Esophagus muscularis mucosa (tissue), 4 donors: ENCODE measurements at regions not wholly inside any gene's neighbourhood (a gene's known extent, or its start where the extent isn't known, plus 50 kb on each side); places are given as distances from the start of the nearest gene placed in this dataset.

Source experiments
- DNase-seq: peaks from one replicate; pipeline ENCODE4 v3.0.0-alpha.2; 2017; ENCODE audit errors: extremely low spot score
- H3K27ac ChIP-seq, 4 donors: fragments of 200-600 bp; sonication (generic); replicated peaks in 1 of 4; 1 replicate in 3 of 4; 2 replicates in 1 of 4; pipeline ENCODE4 v1.5.1; 2016 to 2019; ENCODE audit warnings: mild to moderate bottlenecking in 1 of 4
- H3K27me3 ChIP-seq, 4 donors: fragments of 200-600 bp; sonication (generic); one replicate each; pipeline versions ENCODE4 v1.5.1 to v1.6.0; 2016 to 2019
- H3K36me3 ChIP-seq, 4 donors: fragments of 200-600 bp; sonication (generic); one replicate each; pipeline ENCODE4 v1.5.1; 2016 to 2019
- H3K4me1 ChIP-seq, 4 donors: fragments of 200-600 bp; sonication (generic); one replicate each; pipeline ENCODE4 v1.5.1; 2016 to 2019
- H3K4me3 ChIP-seq, 4 donors: fragments of 200-600 bp; sonication (generic); 1 replicate in 2 of 4; 2 replicates in 2 of 4; pipeline ENCODE4 v1.5.1; 2016 to 2019; ENCODE audit warnings: mild to moderate bottlenecking in 4 of 4, moderate library complexity in 1 of 4
- H3K9me3 ChIP-seq, 4 donors: fragments of 200-600 bp; sonication (generic); 1 replicate in 3 of 4; 2 replicates in 1 of 4; pipeline ENCODE4 v1.5.1; 2016 to 2019
- CTCF ChIP-seq, 3 experiments: fragments of 200-600 bp in 2 of 3; fragments of 450-650 bp in 1 of 3; sonication (generic) in 2 of 3; IDR thresholded peaks; one replicate each; pipeline ENCODE4 v1.5.1; 2017 to 2019; ENCODE audit warnings: antibody characterized with exemption in 3 of 3, mild to moderate bottlenecking in 2 of 3, moderate library complexity in 1 of 3
- EP300 ChIP-seq: sonication (generic); formaldehyde crosslinking; IDR thresholded peaks from one replicate; pipeline ENCODE4 v1.6.1; 2017; ENCODE audit warnings: antibody characterized with exemption
- POLR2A ChIP-seq: fragments of 450-650 bp; IDR thresholded peaks from one replicate; pipeline ENCODE4 v1.6.1; 2017; ENCODE audit warnings: antibody characterized with exemption, moderate library complexity, mild to moderate bottlenecking, low read depth
- POLR2AphosphoS5 ChIP-seq, 2 donors: sonication (generic); formaldehyde crosslinking; IDR thresholded peaks; one replicate each; pipeline ENCODE4 v1.6.1; 2017; ENCODE audit warnings: antibody characterized with exemption in 2 of 2
- WGBS: methylation state at CpG from one replicate; pipeline ENCODE4 v1.1.5; 2018; 5-methylcytosine and 5-hydroxymethylcytosine counted together
- intact Hi-C: fragments of 100-400 bp; cut with DNase I; formaldehyde crosslinking; loops from one replicate; pipeline ENCODE4 v1.15.1; 2023

DNA sequence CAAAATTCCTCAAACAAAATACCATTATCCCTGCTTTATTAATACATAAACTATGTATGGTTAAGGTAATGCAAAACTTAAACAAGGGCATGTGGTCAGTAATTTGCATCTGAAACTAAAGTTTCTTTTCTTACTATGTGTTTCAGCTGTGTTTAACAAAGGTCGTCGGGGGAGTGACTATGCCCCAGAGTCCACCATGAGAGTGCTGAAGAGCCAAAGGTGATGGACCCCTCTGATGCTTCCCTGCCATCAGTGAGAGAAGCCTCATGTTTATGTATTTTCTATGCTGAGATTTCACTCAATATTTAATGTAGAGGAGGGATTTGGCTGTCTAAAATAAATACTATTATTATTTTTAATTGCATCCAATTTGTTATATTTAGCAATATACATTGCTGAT is 707.2 kb upstream of the REG3G start:
- Histone ChIP-seq H3K4me3 (no peak overlapping the region), H3K27me3 (no peaks in the 10 kb centered on the region), H3K27ac (no peak overlapping the region), H3K4me1 (no peaks in the 10 kb centered on the region), H3K36me3 (no peaks in the 10 kb centered on the region), H3K9me3 (no peaks in the 10 kb centered on the region)
- no peak for DNase-seq
- intact Hi-C loops = no loop called here
- TF ChIP-seq CTCF (IDR thresholded peaks at IDR 0.05) (no peak), EP300 (no peak), POLR2AphosphoS5 (IDR thresholded peaks at IDR 0.05) (no peak), POLR2A (no peak)
- 73% methylated on average over 2 of the region's 2 CpGs for WGBS

DNA sequence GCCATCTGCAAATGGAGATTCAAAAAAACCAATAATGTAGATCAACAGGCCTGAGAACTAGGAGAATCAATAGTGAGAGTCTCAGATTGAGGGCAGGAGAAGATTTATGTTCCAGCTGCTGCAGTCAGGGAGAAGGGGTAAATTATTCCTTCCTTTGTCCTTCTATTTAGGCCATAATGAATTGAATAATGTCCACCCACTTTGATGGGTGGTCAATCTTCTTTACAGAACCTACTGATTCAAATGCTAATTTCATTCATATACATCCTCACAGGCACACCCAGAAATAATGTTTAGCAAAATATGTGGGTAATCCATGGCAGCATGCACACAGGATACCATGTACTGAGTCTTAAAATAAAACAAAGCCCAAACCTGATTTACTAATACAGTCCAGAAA is 695.3 kb upstream of the REG3G start:
- no peaks in the 10 kb centered on the region for H3K9me3 ChIP-seq
- H3K36me3 ChIP-seq = no peaks in the 10 kb centered on the region
- no peak overlapping the region for H3K27ac ChIP-seq
- intact Hi-C loops = no loop called here
- no peak overlapping the region for H3K4me3 ChIP-seq
- TF ChIP-seq EP300 (no peak), CTCF (IDR thresholded peaks at IDR 0.05) (no peak), POLR2AphosphoS5 (IDR thresholded peaks at IDR 0.05) (no peak), POLR2A (no peak)
- no peaks in the 10 kb centered on the region for H3K4me1 ChIP-seq
- no peak for DNase-seq
- H3K27me3 ChIP-seq = no peaks in the 10 kb centered on the region

DNA sequence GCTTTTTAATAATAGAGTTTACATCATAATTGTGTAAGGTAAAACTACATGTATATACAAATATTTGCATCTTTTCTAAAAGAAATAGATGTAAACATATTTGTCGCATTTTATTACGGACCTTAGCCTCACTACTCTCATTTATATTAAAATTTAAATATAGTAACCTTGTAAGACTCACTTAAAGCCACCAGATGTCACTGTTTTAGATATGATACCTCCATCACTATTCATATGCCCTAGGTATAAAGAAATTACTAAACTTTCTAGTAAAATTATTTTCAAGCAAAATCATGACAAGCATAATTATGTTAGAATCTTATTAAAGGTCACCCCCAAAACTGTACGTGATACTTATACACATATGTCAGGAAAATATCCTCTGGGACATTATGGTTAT is 674.3 kb upstream of the REG3G start:
- H3K27me3 ChIP-seq = no peaks in the 10 kb centered on the region
- H3K4me3 ChIP-seq = no peak overlapping the region
- DNase-seq = no peak
- H3K36me3 ChIP-seq = no peaks in the 10 kb centered on the region
- H3K4me1 ChIP-seq = no peaks in the 10 kb centered on the region
- no peak overlapping the region for H3K27ac ChIP-seq
- 61% methylated on average over 3 of the region's 3 CpGs for WGBS
- intact Hi-C loops = no loop called here
- no peak for TF ChIP-seq POLR2AphosphoS5 (IDR thresholded peaks at IDR 0.05)
- TF ChIP-seq CTCF (IDR thresholded peaks at IDR 0.05) = peak in 1 of 3 experiments; percentile 6
- no peak for TF ChIP-seq EP300
- TF ChIP-seq POLR2A = no peak
- H3K9me3 ChIP-seq = no peaks in the 10 kb centered on the region

DNA sequence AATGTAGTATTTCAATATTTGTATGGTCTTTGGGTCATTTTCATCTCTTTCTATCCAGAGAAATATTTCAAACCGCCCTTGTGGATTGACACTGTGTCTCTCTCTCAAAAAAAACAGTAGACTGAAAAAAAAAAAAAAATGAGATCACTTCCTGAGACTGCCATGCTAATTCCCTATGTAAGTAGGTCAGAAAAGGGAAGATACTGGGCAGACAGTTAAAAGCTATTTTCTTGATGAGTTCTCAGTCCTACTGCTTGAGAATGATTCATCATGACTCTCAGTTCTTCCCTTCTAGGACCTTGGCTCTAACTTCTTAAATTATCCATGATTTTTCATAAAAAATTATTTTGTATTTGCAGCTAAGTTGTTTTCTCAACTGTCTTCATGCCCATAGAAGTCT is 672.3 kb upstream of the REG3G start:
- Histone ChIP-seq H3K4me3 (no peak overlapping the region), H3K27me3 (no peaks in the 10 kb centered on the region), H3K9me3 (no peaks in the 10 kb centered on the region), H3K4me1 (no peaks in the 10 kb centered on the region), H3K36me3 (no peaks in the 10 kb centered on the region), H3K27ac (no peak overlapping the region)
- TF ChIP-seq POLR2A = no peak
- no peak for TF ChIP-seq CTCF (IDR thresholded peaks at IDR 0.05)
- TF ChIP-seq POLR2AphosphoS5 (IDR thresholded peaks at IDR 0.05) = no peak
- TF ChIP-seq EP300 = no peak
- WGBS = 93% methylated on average over 1 of the region's 1 CpG
- no peak for DNase-seq
- intact Hi-C loops = no loop called here

DNA sequence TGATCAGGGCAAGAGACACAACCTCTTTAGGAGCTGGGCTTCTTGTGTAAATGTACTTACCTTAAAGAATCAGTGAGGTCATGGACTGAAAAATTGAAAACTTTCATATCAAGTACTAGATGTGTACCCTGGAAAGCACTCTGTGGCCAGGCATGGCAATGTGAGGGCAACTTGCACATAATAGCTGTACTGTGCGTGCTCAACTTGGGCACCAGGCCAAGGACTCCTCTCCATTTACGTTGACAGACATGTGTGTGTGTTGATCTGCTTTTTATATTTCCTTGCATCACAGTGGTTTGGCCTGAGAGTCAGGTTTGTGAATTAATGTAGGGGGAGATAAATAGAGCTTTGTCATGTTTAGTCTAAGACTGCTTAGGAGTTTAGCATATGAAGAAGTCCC is 669.5 kb upstream of the REG3G start:
- no peak overlapping the region for H3K4me3 ChIP-seq
- H3K9me3 ChIP-seq = no peaks in the 10 kb centered on the region
- intact Hi-C loops = no loop called here
- no peaks in the 10 kb centered on the region for H3K27me3 ChIP-seq
- H3K27ac ChIP-seq = no peak overlapping the region
- DNase-seq = no peak
- no peak for TF ChIP-seq POLR2A
- no peak for TF ChIP-seq EP300
- no peak for TF ChIP-seq CTCF (IDR thresholded peaks at IDR 0.05)
- no peak for TF ChIP-seq POLR2AphosphoS5 (IDR thresholded peaks at IDR 0.05)
- WGBS = 35% methylated on average over 2 of the region's 2 CpGs
- no peaks in the 10 kb centered on the region for H3K36me3 ChIP-seq
- no peaks in the 10 kb centered on the region for H3K4me1 ChIP-seq
